LNCaP clone FGC (cell line): ENCODE measurements at regions not wholly inside any gene's neighbourhood (a gene's known extent, or its start where the extent isn't known, plus 50 kb on each side); places are given as distances from the start of the nearest gene placed in this dataset.

ENCODE experiments used
- DNase-seq: peaks from one replicate; pipeline ENCODE4 v3.0.0-alpha.2; 2011; ENCODE audit warnings: low read depth
- H3K4me3 ChIP-seq: 2 replicates; pipeline ENCODE4 v1.5.1; 2011; ENCODE audit warnings: mild to moderate bottlenecking, low read depth, low read length, control low read depth
- CTCF ChIP-seq: IDR thresholded peaks from 2 replicates; pipeline ENCODE4 v1.5.1; 2012; ENCODE audit warnings: mild to moderate bottlenecking; ENCODE audit not compliant: control insufficient read depth, insufficient read depth; ENCODE audit errors: extremely low read depth

- H3K4me3 ChIP-seq, result no peak overlapping the region
- no peak for TF ChIP-seq CTCF
- no peak for DNase-seq
These were observed 739.5 kb upstream of the SLC39A10 start for GRCh38 chr2:194917519-194917918.

GRCh38 chr2:194915485-194915884 lies 741.5 kb upstream of the SLC39A10 start:
- TF ChIP-seq CTCF, result no peak
- no peak overlapping the region for H3K4me3 ChIP-seq
- no peak for DNase-seq

- TF ChIP-seq CTCF, result no peak
- DNase-seq, result no peak
- H3K4me3 ChIP-seq, result no peak overlapping the region
These were observed 749.5 kb upstream of the SLC39A10 start for GRCh38 chr2:194907569-194907968.

- no peak overlapping the region for H3K4me3 ChIP-seq
- no peak for TF ChIP-seq CTCF
- no peak for DNase-seq
These were observed 760.2 kb upstream of the SLC39A10 start for GRCh38 chr2:194896871-194897270.

GRCh38 chr2:194883711-194884110 lies 773.3 kb upstream of the SLC39A10 start:
- no peak for TF ChIP-seq CTCF
- no peak for DNase-seq
- H3K4me3 ChIP-seq, result no peak overlapping the region

GRCh38 chr2:194870974-194871535 lies 786.0 kb upstream of the SLC39A10 start:
- H3K4me3 ChIP-seq, result no peak overlapping the region
- DNase-seq, result no peak
- TF ChIP-seq CTCF, result no peak

GRCh38 chr2:194867328-194867727 lies 789.7 kb upstream of the SLC39A10 start:
- H3K4me3 ChIP-seq, result no peak overlapping the region
- DNase-seq, result no peak
- TF ChIP-seq CTCF, result peak; percentile 42
